Chondrocyte (in vitro differentiated cells): ENCODE measurements at regions not wholly inside any gene's neighbourhood (a gene's known extent, or its start where the extent isn't known, plus 50 kb on each side); places are given as distances from the start of the nearest gene placed in this dataset.
"Not testable (repeated sequence)": the region's sequence is repeated elsewhere in the genome, so short reads cannot be mapped to it uniquely, and the experiment has no call there.

ENCODE experiments used
- DNase-seq: peaks from one replicate; pipeline ENCODE4 v3.0.0; 2021; ENCODE audit warnings: mixed read lengths, low spot score
- H3K27ac Mint-ChIP-seq: one replicate; pipeline ENCODE4 v1.8.0; 2021; ENCODE audit warnings: mild to moderate bottlenecking, moderate library complexity, mixed read lengths; ENCODE audit not compliant: unreplicated experiment
- H3K27me3 Mint-ChIP-seq: 2 replicates; pipeline ENCODE4 v1.8.0; 2021; ENCODE audit warnings: low read depth, mixed read lengths
- H3K36me3 Mint-ChIP-seq: 2 replicates; pipeline ENCODE4 v1.8.0; 2021; ENCODE audit warnings: low read depth, mixed read lengths
- H3K4me1 Mint-ChIP-seq: 2 replicates; pipeline ENCODE4 v1.8.0; 2021; ENCODE audit warnings: low read depth, mild to moderate bottlenecking, mixed read lengths
- H3K4me3 Mint-ChIP-seq: one replicate; pipeline ENCODE4 v1.8.0; 2021; ENCODE audit warnings: mild to moderate bottlenecking, moderate library complexity, mixed read lengths; ENCODE audit not compliant: unreplicated experiment
- H3K9me3 Mint-ChIP-seq: 2 replicates; pipeline ENCODE4 v1.8.0; 2021; ENCODE audit warnings: low read depth, mixed read lengths
- TF ChIP-seq, protein P1 (sequence below): fragments of 200-600 bp; sonication (generic); IDR thresholded peaks from 2 replicates; pipeline ENCODE4 v1.5.0; 2021; ENCODE audit warnings: antibody characterized with exemption, mild to moderate bottlenecking, moderate library complexity

DNA sequence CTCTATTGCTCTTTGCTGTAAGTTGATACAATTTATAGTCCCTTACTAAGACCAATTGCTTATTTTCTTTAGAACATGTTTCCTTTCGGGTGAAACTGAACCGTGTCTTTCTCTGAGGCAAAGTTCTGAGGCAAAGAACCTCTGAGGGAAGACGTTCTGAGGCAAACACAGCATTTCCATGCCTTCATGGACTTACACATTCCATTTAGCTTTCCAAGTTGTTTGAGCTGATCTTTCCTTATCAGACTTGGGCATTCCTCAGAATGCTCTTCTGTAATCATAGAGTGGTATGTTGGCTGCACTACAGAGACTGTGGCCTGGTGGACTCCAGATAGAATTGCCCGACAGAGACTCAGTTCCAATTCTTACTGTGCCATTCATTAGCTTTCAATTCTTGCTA, 579.1 kb downstream of the KCTD12 start:
- TF ChIP-seq, protein P1, sequence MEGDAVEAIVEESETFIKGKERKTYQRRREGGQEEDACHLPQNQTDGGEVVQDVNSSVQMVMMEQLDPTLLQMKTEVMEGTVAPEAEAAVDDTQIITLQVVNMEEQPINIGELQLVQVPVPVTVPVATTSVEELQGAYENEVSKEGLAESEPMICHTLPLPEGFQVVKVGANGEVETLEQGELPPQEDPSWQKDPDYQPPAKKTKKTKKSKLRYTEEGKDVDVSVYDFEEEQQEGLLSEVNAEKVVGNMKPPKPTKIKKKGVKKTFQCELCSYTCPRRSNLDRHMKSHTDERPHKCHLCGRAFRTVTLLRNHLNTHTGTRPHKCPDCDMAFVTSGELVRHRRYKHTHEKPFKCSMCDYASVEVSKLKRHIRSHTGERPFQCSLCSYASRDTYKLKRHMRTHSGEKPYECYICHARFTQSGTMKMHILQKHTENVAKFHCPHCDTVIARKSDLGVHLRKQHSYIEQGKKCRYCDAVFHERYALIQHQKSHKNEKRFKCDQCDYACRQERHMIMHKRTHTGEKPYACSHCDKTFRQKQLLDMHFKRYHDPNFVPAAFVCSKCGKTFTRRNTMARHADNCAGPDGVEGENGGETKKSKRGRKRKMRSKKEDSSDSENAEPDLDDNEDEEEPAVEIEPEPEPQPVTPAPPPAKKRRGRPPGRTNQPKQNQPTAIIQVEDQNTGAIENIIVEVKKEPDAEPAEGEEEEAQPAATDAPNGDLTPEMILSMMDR, result no peak

DNA sequence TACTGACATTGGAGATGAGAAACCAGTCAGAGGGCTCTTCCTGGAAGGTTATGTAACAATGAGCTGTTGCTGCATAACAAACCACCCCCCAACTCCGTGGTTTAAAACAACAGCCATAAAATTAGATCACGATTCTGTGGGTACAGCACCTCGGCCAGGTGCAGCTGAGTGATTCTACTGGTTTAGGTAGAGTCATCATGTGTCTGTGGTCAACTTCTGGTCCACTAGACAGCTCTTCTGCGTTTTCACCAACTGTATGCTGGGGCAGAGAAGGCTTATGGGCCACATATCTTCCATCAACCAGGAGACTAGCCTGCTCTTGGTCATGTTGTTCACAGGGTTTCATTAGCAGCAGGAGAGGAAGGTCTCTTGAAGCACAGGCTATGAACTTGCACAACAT, 585.5 kb downstream of the KCTD12 start:
- Mint-ChIP-seq H3K9me3 (peaks cover 3% of the 10 kb centered on the region), H3K27me3 (peaks cover 7% of the 10 kb centered on the region)

More for the DNA sequence above, 579.1 kb downstream of the KCTD12 start:
- Mint-ChIP-seq H3K36me3 (no peaks in the 10 kb centered on the region), H3K27me3 (peaks cover 9% of the 10 kb centered on the region), H3K4me3 (no peak overlapping the region), H3K9me3 (no peaks in the 10 kb centered on the region), H3K4me1 (peaks cover 12% of the 10 kb centered on the region), H3K27ac (peak overlapping the region; percentile 49)
- no peak for DNase-seq

DNA sequence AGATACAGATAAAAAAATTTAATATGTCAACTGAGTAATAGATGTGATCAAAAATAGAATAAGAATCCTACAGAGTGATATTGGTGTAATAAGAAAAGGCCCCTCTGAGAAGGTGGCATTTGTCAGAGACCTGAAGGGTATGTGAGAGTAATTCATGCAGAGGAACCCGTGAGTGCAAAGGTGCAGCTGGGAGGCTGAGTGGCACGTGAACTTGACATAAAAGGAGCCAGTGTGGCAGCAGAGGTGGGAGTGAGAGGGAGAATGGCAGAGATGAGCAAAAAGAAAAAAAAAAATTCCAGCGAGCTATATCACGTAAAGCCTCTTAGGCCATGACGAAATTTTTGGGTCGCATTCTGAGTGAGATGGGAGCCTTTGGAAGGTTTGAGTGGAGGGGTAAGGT, 588.9 kb downstream of the KCTD12 start:
- H3K4me3 Mint-ChIP-seq, result no peak overlapping the region
- H3K27ac Mint-ChIP-seq, result no peak overlapping the region
- H3K36me3 Mint-ChIP-seq, result no peaks in the 10 kb centered on the region
- TF ChIP-seq, protein P1, result no peak
- H3K4me1 Mint-ChIP-seq, result peaks cover 21% of the 10 kb centered on the region
- DNase-seq, result no peak
- H3K27me3 Mint-ChIP-seq, result no peaks in the 10 kb centered on the region
- H3K9me3 Mint-ChIP-seq, result peaks cover 13% of the 10 kb centered on the region

More for the DNA sequence above, 585.5 kb downstream of the KCTD12 start:
- Mint-ChIP-seq H3K4me1 (peaks cover 2% of the 10 kb centered on the region), H3K36me3 (no peaks in the 10 kb centered on the region), H3K4me3 (no peak overlapping the region), H3K27ac (no peak overlapping the region)
- TF ChIP-seq, protein P1, result no peak
- no peak for DNase-seq

- peaks cover 13% of the 10 kb centered on the region for H3K9me3 Mint-ChIP-seq
- no peak overlapping the region for H3K4me3 Mint-ChIP-seq
- no peaks in the 10 kb centered on the region for H3K36me3 Mint-ChIP-seq
- TF ChIP-seq, protein P1, result no peak
- H3K27ac Mint-ChIP-seq, result no peak overlapping the region
- no peaks in the 10 kb centered on the region for H3K27me3 Mint-ChIP-seq
- peaks cover 25% of the 10 kb centered on the region for H3K4me1 Mint-ChIP-seq
- DNase-seq, result no peak
Measured at GRCh38 chr13:76296751-76297150, 589.5 kb downstream of the KCTD12 start.

DNA sequence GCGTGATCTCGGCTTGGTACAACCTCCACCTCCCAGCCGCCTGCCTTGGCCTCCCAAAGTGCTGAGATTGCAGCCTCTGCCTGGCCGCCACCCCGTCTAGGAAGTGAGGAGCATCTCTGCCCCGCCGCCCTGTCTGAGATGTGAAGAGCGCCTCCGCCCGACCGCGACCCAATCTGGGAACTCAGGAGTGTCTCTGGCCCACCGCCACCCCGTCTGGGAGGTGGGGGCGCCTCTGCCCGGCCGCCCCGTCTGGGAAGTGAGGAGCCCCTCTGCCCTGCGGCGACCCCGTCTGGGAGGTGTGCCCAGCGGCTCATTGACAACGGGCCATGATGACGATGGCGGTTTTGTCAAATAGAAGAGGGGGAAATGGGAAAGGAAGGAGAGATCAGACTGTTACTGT, 591.2 kb downstream of the KCTD12 start:
- H3K27ac Mint-ChIP-seq, H3K36me3 Mint-ChIP-seq, H3K27me3 Mint-ChIP-seq, H3K4me3 Mint-ChIP-seq, H3K9me3 Mint-ChIP-seq: not testable (repeated sequence)
- DNase-seq, result peak; percentile 73
- H3K4me1 Mint-ChIP-seq, result peaks cover 25% of the 10 kb centered on the region

- Mint-ChIP-seq H3K4me3 (no peak overlapping the region), H3K36me3 (no peaks in the 10 kb centered on the region), H3K27me3 (no peaks in the 10 kb centered on the region), H3K9me3 (peaks cover 10% of the 10 kb centered on the region), H3K4me1 (peaks cover 25% of the 10 kb centered on the region), H3K27ac (peak overlapping the region; percentile 91)
- no peak for DNase-seq
- TF ChIP-seq, protein P1, result no peak
Measured at GRCh38 chr13:76293751-76294150, 592.5 kb downstream of the KCTD12 start.
